Ureter (tissue), 1 donor: ENCODE measurements at regions not wholly inside any gene's neighbourhood (a gene's known extent, or its start where the extent isn't known, plus 50 kb on each side); places are given as distances from the start of the nearest gene placed in this dataset.
"Not testable (repeated sequence)": the region's sequence is repeated elsewhere in the genome, so short reads cannot be mapped to it uniquely, and the experiment has no call there.

Source experiments
- DNase-seq: peaks from one replicate; pipeline ENCODE4 v3.0.0-alpha.2; 2020; ENCODE audit warnings: low spot score
- donor health status: DM: yes; HTN: yes; CAD: no.

DNA sequence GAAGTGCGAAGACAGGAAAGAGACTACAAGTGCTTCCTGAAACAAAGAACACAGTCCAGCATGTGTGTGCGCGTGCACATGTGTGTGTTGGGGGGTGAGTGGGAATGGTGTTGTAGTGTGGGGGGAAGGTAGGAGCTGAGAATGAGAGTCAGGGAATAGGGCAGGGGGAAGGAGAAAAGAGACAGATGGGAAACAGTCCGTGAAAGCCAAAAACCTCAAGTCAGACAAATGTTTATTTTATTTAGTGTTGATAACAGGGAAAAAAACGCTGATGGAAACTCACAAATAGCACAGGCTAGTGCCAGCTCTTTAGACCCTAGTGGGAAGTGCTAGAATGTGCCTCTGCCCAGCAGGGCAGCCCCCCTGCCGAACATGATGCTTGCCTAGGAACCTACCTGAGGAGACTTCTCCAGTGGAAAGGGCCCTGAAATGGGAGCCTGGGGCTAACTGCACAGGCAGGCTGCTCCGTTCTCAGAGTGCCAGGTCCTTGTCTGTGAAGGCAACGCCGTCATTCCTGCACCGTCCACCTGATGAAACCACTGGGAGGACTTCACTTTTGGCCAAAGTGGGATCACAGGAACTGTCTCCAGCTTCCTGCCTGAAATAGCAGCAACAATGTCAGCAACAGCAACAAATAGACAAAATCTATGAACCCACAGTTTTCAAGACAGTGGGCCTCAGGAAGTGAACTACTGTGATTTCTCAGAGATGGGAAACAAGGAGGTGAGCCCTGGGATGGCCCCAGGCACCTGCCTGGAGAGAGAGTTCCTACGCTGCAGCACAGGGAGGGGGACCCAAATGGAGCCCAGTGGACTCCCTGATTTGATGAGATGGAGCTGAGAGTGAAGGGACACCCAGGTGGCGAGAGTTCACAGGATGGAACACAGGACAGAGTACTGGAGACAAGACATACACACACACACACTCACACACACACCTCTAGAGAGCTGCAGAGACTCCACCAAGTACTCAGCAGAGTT, 379.7 kb downstream of the RPS24 start:
- DNase-seq, result no peak

DNA sequence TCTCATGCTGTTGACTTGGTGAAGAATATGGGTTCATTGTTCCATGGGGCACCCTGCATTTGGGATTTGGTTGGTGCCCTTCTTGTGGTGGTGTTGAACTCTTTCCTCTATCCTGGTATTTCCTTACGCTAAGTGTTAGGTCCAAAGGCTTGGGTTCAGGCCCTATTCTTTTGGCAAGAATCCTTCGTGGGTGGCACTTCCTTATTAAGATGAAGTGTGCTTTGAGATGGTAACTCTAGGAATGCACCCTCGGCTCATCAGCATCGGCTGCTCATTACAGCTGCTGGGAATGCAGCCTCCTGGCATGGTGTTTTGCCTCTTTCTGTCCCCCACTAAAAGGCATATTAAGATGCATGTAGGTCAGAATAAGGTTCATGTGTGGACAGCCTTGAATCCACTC, 380.7 kb downstream of the RPS24 start:
- DNase-seq, result no peak

DNA sequence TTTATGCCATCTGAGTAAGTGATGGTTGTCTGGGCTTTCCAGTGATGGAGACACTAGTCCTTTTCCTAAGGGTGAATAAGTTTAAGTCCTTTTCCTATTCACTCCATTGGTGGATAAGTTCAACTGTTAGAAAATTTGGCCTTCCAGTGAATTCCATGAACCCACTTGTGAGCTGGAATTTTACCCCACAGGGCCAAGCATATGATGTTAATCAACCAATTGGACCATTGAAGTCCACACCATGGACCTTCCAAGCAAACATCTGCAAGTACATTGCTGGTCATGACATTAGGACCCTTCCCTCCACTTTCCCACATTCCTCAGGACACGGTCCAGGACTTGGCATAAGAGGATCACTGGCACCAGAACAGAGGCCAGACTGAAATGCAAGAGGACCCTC, 381.4 kb downstream of the RPS24 start:
- DNase-seq, result no peak

DNA sequence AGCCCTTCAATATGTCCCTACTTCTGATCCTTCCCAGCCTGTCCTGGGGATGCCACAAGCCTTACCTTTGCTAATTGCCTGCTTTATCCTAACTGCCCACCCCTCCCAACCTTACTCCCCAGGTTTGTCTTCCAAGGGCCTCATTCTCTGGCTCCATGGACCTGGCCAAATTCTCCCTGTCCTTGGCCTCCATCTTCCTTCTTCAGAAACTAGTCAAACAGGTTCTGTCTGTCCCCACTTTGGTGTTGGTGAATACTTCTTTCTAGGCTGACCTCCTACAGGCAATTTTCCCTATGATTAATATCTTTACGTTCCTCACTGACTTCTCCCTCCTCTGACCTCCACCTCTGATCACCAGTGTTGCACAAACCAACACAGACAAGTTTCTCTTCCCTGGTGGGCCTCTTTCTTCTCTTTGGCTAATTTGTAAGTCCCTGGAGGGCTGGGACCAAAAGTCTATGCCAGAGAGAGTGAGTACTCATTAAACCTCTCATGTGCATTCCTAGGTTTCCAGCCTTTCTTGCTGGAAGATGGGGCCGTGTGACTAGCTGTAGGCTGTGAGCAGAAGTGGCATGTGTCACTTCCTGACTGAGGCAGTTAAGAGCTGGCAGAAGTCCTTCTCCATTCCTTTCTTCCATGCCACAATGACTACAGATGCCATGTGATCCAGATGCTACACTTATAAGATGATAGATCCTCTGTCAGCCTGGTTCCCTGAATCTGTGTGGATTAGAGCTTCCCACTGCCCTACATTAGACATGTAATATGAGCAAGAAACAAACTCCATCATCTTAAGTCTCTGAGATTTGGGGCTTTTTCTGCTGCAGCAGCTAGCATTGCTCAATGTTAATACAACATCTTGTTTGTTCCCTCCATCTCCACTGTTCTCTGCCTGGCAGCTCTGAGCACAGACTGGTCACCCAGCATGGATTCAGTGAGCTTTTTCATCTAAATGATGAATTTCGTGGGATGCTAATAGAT, 382.7 kb downstream of the RPS24 start:
- peak; percentile 35 for DNase-seq

DNA sequence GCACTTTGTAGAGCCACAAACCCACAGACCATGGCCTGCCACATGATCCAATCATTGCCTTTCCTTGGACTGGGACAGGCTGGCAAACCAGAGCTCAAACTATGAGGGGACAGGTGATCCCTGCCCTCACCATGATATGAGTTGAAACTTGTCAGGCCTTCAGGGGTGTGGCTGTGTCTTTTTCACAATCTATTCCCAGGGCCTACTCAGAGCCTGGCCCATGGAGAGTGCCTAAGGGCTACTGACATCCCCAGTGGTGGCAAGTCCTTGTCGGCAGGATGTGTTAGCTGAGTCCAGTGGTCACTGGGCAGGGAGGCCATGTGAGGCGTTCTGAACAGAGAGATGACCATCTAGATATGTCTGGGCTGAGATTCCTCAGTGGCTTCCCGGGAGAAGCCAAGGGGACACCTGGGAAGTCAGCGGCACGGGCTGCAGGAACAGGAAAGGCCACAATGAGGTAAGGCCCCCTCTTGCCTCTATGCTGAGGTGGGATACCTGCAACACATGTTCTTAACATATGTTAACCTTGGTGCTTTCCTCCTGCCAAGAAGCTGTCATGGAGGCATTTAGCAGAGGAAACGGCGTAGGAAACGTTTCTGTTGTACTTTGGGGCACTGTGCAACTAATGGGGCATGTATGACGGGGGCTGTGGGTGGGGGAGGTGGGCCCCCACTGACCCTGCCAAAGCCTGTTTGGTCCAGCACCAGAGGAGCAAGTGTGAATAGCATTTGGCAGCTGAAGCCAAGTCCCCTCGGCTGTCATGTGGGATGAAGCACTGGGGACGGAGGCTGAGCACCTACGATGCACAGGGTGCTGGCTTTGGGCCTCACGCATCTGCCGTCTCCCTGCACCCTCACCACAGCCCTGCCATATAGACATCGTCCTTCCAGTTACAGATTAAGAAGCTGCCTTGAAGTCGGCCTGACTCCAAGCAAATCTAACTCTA, 384.0 kb downstream of the RPS24 start:
- DNase-seq, result peak; percentile 37

DNA sequence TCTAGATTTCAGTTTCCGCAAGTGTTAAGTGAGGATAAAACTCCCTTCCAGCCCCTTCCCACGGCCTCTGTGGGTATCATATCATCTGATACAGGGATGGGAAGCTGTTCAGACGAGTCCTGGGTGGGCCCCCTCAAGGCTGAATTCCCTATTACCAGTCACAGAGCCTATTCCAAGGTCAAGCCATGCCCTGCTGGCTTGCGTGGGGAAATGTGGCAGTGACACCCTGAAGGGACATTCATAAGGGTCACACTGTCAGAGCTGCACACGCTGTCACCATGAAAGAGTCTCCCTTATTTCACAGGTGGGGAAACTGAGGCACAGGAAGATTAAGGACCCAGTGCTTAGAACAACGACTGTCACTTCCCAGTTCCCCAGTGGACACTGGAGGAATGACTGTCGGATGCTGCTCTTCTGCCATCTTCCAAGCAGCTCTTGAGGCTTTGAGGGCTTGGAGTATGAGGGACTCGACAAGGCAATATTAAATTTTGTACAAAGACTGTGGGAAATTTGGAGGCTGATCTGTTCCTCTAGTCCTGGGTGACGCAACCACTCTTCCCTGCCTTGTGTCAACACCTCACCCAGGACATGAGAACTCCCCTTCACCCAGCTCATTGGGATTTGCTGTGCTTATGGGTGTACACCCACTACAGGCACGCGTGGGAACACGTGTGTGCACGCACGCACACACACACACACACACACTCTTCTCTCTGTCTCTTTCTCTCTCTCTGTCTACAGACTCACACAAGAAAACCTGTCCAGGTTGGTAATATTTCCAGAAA, 386.0 kb downstream of the RPS24 start:
- DNase-seq, result peak; percentile 35

DNA sequence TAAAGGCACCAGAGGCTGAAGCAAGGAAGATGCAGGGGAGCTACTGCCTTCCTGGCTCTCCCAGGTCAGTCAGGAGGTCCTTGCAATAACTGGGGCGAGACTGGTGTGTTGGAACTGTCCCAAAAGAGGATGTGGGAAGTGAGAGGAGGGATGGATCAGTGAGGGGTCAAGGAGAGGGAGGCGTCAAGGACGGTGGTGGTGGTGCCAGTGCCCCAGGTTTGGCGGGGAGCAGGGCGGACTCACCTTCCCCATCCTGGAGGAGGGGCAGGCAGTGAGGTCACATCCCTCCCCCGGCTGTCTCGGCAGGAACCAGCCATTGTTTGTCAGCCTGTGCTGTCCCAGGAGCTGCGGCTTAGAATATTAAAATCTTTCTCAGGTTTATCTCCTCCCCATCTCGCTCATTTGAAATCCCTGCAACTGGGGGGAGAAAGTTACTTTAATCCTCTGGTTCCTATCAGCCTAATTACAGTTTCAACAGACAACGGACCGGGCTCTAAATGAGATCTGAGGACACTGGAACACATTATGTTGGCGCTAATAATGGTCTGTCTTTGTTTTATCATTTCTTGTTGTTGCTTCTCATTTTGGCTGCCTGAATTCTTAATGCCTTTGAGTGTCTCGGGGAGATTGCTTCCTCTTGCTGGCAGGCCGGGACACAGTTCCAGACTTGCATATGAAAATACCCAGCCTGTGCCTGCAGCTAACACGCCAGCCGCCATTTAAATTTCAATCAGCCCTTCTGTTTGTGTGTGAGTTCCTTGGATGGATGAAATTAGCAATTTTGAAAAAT, 387.5 kb downstream of the RPS24 start:
- DNase-seq, result no peak

DNA sequence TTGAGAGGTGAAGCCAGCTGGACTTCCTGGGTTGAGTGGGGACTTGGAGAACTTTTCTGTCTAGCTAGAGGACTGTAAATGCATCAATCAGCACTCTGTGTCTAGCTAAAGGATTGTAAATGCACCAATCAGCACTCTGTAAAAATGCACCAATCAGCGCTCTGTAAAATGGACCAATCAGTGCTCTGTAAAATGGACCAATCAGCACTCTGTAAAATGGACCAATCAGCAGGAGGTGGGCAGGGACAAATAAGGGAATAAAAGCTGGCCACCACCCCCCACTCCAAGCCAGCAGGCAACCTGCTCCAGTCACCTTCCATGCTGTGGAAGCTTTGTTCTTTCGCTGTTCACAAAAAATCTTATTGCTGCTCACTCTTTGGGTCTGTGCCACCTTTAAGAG, 390.4 kb downstream of the RPS24 start:
- DNase-seq, result not testable (repeated sequence)

DNA sequence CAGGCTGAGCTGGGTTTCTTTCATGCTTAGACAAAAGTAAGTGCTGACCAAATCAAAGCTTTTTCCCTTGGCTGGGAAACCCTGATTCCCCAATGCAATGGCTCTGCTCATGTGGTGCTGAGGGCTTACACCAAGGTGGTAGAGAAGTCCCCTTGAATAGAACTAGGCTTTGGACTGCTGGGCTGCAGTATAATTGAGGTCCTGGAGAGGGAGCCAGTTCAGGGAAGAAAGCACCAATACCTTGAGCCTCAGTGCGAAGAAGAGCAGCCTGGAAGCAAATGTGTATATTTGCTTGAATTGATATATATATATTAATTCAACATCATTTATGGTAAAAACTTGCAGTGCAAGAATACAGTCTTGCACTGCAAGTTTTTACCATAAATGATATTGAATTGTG, 391.1 kb downstream of the RPS24 start:
- no peak for DNase-seq

DNA sequence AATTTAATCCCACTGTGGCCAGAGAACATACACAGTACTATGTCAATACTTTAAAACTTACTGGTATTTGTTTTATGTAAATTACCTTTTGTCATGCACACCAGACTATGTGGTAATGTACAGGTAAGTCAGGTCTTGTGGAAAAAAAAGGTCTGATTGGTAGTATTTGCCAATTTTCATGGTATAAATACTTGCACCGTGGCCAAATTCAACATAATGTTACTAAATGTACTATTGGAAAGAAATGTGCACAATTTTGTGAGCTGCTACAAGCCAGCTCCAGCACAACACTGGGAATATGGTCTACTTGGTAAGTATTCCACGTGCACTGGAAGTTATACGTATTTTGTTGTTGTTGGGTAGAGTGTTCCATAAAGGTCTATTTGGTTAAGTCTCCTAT, 392.5 kb downstream of the RPS24 start:
- no peak for DNase-seq

DNA sequence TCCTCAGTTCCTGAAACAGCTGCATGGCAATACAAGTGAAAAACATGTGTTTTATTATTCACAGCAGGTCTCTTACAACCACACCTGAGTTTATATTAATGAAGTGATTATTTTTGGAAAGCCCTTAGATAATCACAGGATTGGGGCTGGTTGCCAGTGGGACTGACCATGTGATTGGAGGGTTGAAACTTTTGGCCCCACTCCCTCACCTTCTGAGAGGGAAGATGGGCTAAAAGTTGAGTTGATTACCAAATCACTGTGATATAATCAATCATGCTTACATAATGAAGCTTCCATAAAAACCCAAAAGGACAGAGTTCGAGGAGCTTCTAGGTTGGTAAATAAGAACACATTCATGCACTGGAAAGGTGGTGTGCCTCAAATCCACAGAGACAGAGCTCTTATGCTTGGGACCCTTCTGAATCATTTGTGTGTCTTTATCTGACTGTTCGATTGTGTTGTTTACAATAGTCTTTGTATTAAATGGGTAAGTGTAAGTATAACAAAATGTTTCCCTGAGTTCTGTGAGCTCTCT, 393.9 kb downstream of the RPS24 start:
- no peak for DNase-seq

DNA sequence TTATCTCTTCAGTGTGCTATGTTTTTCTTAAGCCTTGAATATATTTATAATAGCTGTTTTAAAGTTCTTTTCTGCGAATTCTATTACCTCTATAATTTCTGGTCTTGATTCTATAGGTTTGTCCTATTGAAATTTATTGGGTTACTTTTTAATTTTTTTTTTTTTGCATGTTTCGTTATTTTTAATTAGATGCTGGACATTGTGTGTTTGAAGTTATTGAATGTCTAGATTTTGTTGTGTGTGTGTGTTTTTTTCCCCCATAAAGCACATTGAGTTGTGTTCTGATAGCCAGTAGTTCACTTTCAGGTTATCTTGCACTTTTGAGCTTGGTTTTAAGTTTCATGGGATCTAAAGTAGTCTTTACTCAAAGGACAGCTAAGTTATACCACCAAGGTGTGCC, 394.9 kb downstream of the RPS24 start:
- no peak for DNase-seq

DNA sequence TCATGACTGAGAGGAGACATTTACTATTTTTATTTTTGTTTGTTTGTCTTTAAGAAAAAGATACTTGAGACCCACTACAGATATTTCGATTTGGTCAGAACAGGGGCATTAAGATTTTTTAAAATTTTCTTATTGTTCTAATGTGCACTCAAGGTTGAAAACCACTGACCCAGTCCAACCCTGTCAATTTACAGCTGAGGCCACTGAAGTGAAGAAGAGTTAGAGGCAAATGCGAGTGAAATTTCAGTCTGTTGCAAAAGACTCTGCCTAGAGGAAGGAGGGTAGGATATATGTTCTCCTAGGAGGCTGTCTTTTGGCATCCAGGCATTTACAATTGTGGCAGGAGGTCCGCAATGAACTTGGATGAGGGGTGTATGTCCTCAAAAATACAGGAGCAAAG, 396.3 kb downstream of the RPS24 start:
- no peak for DNase-seq

DNA sequence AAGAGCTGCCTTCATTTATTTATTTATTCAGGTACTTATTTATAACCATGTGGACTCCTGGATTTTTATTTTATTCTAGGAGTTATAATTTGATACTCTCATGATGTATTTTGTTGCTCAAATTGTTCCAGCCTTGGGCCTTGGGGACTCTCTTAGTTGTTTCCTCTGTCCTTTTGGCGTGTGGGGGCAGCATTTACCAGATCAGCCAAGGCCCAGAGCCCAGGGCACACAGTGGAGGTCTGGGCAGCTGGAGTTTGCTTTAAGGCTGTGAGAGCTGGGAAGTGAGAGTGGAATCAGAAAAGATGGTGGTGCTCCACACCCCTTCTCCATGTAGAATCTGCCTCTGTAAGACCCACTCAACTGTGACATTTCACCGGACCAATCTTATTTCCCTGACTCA, 398.9 kb downstream of the RPS24 start:
- no peak for DNase-seq

DNA sequence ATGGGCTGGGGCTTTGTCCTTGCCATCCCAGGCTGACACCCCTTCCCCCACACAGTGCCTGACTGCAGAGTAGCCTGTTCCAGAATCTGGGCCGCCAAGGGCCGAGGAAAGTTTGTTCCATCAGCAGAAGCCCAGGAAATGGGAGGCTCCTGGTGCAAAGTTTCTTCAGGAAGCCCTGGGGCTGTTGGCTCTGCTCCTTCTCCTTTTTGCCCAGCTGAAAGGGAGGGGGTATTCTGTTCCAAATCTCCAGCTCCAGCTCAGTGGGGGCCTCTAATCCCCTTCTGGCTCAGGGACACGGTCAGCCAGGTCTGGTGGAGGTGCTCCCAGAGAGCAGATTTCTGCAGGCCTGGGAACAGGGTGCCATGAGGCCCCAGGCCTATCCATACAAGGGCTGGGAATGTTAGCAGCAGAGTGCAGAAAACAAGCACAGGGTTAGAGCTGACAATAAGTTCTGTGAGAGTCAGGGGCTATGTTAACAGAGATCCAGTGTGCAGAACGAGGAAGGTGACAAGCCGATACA, 399.5 kb downstream of the RPS24 start:
- no peak for DNase-seq

DNA sequence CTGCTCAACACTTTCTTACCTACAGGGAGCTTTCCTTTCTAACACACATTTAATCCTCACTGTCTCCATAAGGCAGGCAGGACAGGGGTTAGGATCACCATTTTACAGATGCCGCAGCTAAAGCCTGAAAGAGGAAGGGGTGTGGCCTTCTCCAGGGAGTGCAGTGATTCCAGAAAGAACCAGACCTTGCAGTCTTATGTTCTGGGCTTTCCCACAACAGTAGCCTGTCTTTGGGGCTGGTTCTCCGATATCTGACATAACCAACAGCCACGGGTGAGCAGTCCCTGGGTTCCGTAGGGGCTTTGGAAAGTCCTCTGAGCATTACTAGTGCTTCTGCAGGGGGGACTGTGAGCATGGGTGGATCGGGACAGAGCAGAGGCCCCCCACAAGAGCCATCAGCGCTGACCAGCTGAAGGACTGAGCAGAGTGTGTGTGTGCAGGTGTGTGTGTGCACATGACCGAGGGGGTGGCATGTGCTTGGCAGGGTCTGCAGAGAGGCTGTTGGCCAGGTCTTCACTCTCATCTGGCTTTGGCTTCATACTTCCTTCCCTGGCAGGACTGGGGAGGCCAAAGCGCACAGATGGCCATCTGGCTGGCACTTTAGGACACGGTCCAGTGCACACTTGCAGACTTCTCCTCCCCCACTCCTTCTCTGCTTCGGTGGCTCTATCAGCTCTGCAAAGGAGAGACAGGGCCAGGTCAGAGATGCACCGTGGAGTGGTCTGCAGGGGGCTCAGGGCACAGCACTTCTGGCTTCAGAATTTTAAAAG, 400.3 kb downstream of the RPS24 start:
- no peak for DNase-seq

DNA sequence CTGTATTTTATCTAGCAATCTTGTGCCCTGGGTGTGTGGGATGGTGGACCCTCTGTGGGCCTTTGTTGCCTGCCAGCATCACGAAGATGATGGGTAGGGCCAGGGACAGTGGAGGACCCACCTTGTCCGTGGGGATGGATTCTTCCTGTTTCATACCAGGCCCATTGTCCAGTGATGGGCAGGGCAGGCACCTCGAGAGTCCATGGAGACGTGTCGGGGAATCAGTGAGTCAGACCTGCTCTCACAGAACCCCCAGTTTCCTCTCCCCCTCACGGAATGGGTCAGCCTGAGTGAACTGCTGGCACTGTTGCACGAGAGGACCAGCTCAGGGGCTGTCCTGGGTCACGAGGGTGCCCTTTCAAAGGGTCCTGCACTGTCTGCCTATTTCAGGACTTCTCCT, 401.2 kb downstream of the RPS24 start:
- no peak for DNase-seq

DNA sequence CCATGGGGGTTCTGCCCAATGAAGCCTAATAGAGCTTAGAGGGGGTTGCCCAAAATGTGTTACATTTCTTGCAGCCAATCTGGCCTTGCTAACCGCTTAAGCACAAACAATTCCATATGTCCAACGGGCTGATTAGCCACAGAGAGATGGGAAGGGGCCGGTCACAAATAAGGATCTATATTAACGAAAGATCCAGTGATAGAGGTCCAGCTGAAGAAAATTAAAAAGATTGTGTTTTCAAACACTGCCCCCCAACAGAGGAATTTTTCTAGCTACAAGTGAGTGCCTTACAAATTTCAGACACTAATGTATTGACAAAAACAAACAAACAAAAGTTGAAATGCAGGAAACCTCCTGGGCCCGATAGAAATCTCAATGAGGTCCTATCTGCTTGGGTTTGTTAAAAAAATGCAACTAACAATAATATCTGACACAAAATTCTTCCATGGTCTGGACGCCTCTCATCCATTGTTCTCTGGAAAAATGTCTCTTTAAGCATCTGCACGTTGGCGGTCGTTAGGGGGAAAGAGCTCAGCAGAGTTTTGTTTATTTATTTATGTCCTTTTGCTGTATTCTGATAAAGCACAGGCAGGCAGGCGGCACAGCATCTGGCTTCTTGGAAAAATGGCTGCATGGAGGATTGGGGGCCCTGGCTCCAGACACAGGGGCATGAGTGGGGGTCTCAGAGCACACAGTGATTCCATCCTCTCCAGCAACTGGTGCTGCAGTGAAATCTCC, 402.0 kb downstream of the RPS24 start:
- DNase-seq, result no peak
